Gastrocnemius medialis (tissue), 4 donors: ENCODE measurements at regions not wholly inside any gene's neighbourhood (a gene's known extent, or its start where the extent isn't known, plus 50 kb on each side); places are given as distances from the start of the nearest gene placed in this dataset.

Source experiments
- ATAC-seq, 2 donors: fragments of 150-250 bp; one replicate each; pipeline ENCODE4 v1.9.1; 2016
- DNase-seq, 2 donors: peaks; one replicate each; pipeline ENCODE4 v3.0.0-alpha.2; 2019
- H3K27ac ChIP-seq, 4 donors: fragments of 200-600 bp; sonication (generic); 1 replicate in 1 of 4; 2 replicates in 3 of 4; pipeline ENCODE4 v1.5.1; 2016 to 2018; ENCODE audit warnings: mild to moderate bottlenecking in 2 of 4, moderate library complexity in 1 of 4
- H3K27me3 ChIP-seq, 3 donors: fragments of 200-600 bp; sonication (generic) in 2 of 3; 1 replicate in 1 of 3; 2 replicates in 2 of 3; pipeline versions ENCODE4 v1.5.1 to v1.6.0; 2016 to 2019; ENCODE audit warnings: mild to moderate bottlenecking in 1 of 3, moderate library complexity in 1 of 3
- H3K36me3 ChIP-seq, 2 donors: fragments of 200-600 bp; sonication (generic) in 1 of 2; one replicate each; pipeline ENCODE4 v1.5.1; 2017 to 2018
- H3K4me1 ChIP-seq, 2 donors: fragments of 200-600 bp; sonication (generic) in 1 of 2; one replicate each; pipeline ENCODE4 v1.5.1; 2016 to 2017; ENCODE audit warnings: mild to moderate bottlenecking in 2 of 2
- H3K4me3 ChIP-seq, 4 donors: fragments of 200-600 bp; sonication (generic) in 3 of 4; 1 replicate in 1 of 4; 2 replicates in 3 of 4; pipeline ENCODE4 v1.5.1; 2016 to 2019; ENCODE audit warnings: mild to moderate bottlenecking in 2 of 4
- H3K9me3 ChIP-seq, 3 donors: fragments of 200-600 bp; sonication (generic) in 2 of 3; 1 replicate in 1 of 3; 2 replicates in 2 of 3; pipeline ENCODE4 v1.5.1; 2016 to 2019
- CTCF ChIP-seq, 5 experiments: fragments of 450-650 bp in 3 of 5; fragments of 200-600 bp in 2 of 5; sonication (generic) in 2 of 5; IDR thresholded peaks in 4 of 5; conservative IDR thresholded peaks in 1 of 5; 1 replicate in 4 of 5; 2 replicates in 1 of 5; pipeline ENCODE4 v1.5.1; 2016 to 2019; ENCODE audit warnings: antibody characterized with exemption in 5 of 5, mild to moderate bottlenecking in 3 of 5, moderate library complexity in 3 of 5
- POLR2A ChIP-seq, 2 donors: fragments of 450-650 bp; IDR thresholded peaks; one replicate each; pipeline ENCODE4 v1.6.1; 2017; ENCODE audit warnings: antibody characterized with exemption in 2 of 2, mild to moderate bottlenecking in 2 of 2, moderate library complexity in 2 of 2
- in situ Hi-C, 4 donors: fragments of 200-750 bp; cut with MboI; loops; one replicate each; pipeline versions ENCODE4 v1.15.0 to v1.8.0; 2017; ENCODE audit warnings: low sequenced_read_pairs in 4 of 4
- intact Hi-C: fragments of 100-400 bp; cut with DNase I; formaldehyde crosslinking; loops from one replicate; pipeline ENCODE4 v1.15.1; 2023; ENCODE audit warnings: low total_unique reads

GRCh38 chr5:29588236-29588635 lies 1605.2 kb upstream of the CDH6 start:
- Histone ChIP-seq H3K36me3 (no peaks in the 10 kb centered on the region), H3K9me3 (no peaks in the 10 kb centered on the region), H3K4me1 (no peaks in the 10 kb centered on the region), H3K27me3 (no peaks in the 10 kb centered on the region), H3K27ac (no peak overlapping the region), H3K4me3 (no peak overlapping the region)
- in situ Hi-C loops (no loop called here), intact Hi-C loops (no loop called here)
- DNase-seq (no peak), ATAC-seq (no peak)
- TF ChIP-seq POLR2A (IDR thresholded peaks at IDR 0.05) (no peak), CTCF (IDR thresholded peaks at IDR 0.05 in 4 of 5, conservative IDR thresholded peaks at IDR 0.05 in 1 of 5) (no peak)

GRCh38 chr5:29587832-29588231 lies 1605.7 kb upstream of the CDH6 start:
- intact Hi-C loops: no loop called here
- no peak for DNase-seq
- Histone ChIP-seq H3K27ac (no peak overlapping the region), H3K9me3 (no peaks in the 10 kb centered on the region), H3K4me3 (no peak overlapping the region), H3K27me3 (no peaks in the 10 kb centered on the region), H3K36me3 (no peaks in the 10 kb centered on the region), H3K4me1 (no peaks in the 10 kb centered on the region)
- TF ChIP-seq CTCF (IDR thresholded peaks at IDR 0.05 in 4 of 5, conservative IDR thresholded peaks at IDR 0.05 in 1 of 5): no peak
- no peak for TF ChIP-seq POLR2A (IDR thresholded peaks at IDR 0.05)
- ATAC-seq: no peak
- in situ Hi-C loops: no loop called here

GRCh38 chr5:29568028-29568427 lies 1625.5 kb upstream of the CDH6 start:
- Histone ChIP-seq H3K4me1 (no peaks in the 10 kb centered on the region), H3K27ac (no peak overlapping the region), H3K4me3 (no peak overlapping the region), H3K36me3 (no peaks in the 10 kb centered on the region), H3K9me3 (no peaks in the 10 kb centered on the region), H3K27me3 (no peaks in the 10 kb centered on the region)
- DNase-seq: no peak
- in situ Hi-C loops: no loop called here
- intact Hi-C loops: no loop called here
- no peak for ATAC-seq
- no peak for TF ChIP-seq POLR2A (IDR thresholded peaks at IDR 0.05)
- no peak for TF ChIP-seq CTCF (IDR thresholded peaks at IDR 0.05 in 4 of 5, conservative IDR thresholded peaks at IDR 0.05 in 1 of 5)

GRCh38 chr5:29561564-29561963 lies 1631.9 kb upstream of the CDH6 start:
- TF ChIP-seq POLR2A (IDR thresholded peaks at IDR 0.05): no peak
- TF ChIP-seq CTCF (IDR thresholded peaks at IDR 0.05 in 4 of 5, conservative IDR thresholded peaks at IDR 0.05 in 1 of 5): no peak
- Histone ChIP-seq H3K27me3 (no peaks in the 10 kb centered on the region), H3K36me3 (no peaks in the 10 kb centered on the region), H3K4me1 (no peaks in the 10 kb centered on the region), H3K9me3 (no peaks in the 10 kb centered on the region), H3K27ac (no peak overlapping the region), H3K4me3 (no peak overlapping the region)
- ATAC-seq (no peak), DNase-seq (no peak)
- intact Hi-C loops (no loop called here), in situ Hi-C loops (no loop called here)

- intact Hi-C loops: no loop called here
- in situ Hi-C loops: no loop called here
- no peak overlapping the region for H3K4me3 ChIP-seq
- TF ChIP-seq CTCF (IDR thresholded peaks at IDR 0.05 in 4 of 5, conservative IDR thresholded peaks at IDR 0.05 in 1 of 5) (no peak), POLR2A (IDR thresholded peaks at IDR 0.05) (no peak)
- H3K4me1 ChIP-seq: no peaks in the 10 kb centered on the region
- no peaks in the 10 kb centered on the region for H3K9me3 ChIP-seq
- DNase-seq (no peak), ATAC-seq (no peak)
- no peak overlapping the region for H3K27ac ChIP-seq
- H3K27me3 ChIP-seq: no peaks in the 10 kb centered on the region
- no peaks in the 10 kb centered on the region for H3K36me3 ChIP-seq
These were observed 1643.0 kb upstream of the CDH6 start for GRCh38 chr5:29550523-29550922.
